ENCODE measurements at regions not wholly inside any gene's neighbourhood (a gene's known extent, or its start where the extent isn't known, plus 50 kb on each side); places are given as distances from the start of the nearest gene placed in this dataset.

- no peaks in the 10 kb centered on the region for H3K36me3 ChIP-seq
- DNase-seq, result no peak
- H3K4me1 ChIP-seq, result no peaks in the 10 kb centered on the region
- intact Hi-C loops (cut with DNase I), result no loop called here
- peak in 1 of 2 donors; percentile 22 for ATAC-seq
- TF ChIP-seq, protein P1, sequence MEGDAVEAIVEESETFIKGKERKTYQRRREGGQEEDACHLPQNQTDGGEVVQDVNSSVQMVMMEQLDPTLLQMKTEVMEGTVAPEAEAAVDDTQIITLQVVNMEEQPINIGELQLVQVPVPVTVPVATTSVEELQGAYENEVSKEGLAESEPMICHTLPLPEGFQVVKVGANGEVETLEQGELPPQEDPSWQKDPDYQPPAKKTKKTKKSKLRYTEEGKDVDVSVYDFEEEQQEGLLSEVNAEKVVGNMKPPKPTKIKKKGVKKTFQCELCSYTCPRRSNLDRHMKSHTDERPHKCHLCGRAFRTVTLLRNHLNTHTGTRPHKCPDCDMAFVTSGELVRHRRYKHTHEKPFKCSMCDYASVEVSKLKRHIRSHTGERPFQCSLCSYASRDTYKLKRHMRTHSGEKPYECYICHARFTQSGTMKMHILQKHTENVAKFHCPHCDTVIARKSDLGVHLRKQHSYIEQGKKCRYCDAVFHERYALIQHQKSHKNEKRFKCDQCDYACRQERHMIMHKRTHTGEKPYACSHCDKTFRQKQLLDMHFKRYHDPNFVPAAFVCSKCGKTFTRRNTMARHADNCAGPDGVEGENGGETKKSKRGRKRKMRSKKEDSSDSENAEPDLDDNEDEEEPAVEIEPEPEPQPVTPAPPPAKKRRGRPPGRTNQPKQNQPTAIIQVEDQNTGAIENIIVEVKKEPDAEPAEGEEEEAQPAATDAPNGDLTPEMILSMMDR (IDR thresholded peaks at IDR 0.05), result no peak
- no peaks in the 10 kb centered on the region for H3K27me3 ChIP-seq (ENCODE audit: low read depth)
- no peak overlapping the region for H3K4me3 ChIP-seq
- H3K27ac ChIP-seq, result no peak overlapping the region
- H3K9me3 ChIP-seq, result no peaks in the 10 kb centered on the region
Measured at GRCh38 chr3:40745381-40746106, 220.8 kb downstream of the ZNF621 start.

DNA sequence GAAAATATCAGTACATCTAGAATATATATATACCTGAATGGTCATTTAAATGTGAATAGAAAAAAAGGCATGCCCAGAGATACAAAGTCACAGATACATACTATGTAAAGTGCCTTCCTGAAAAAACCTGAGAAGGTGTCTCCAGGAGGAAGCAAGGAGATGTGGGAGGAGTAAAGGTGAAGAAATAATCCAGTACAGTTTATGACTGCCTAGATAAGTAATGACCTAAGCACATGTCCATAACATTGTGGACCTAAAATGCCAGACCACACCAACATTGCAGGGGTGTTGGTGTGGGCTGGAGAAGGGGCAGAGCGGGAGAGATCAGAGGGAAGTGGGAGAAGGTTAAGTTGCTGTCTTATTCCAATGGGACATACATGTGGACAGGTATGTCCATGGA lies 226.9 kb downstream of the ZNF621 start:
- ATAC-seq (no peak), DNase-seq (no peak)
- Histone ChIP-seq H3K36me3 (no peaks in the 10 kb centered on the region), H3K27ac (no peak overlapping the region), H3K4me3 (no peak overlapping the region), H3K4me1 (no peaks in the 10 kb centered on the region), H3K27me3 (ENCODE audit: low read depth) (no peaks in the 10 kb centered on the region), H3K9me3 (no peaks in the 10 kb centered on the region)
- TF ChIP-seq, protein P1 (IDR thresholded peaks at IDR 0.05), result no peak
- intact Hi-C loops (cut with DNase I), result no loop called here

GRCh38 chr3:40752492-40752891 lies 227.7 kb downstream of the ZNF621 start:
- no peaks in the 10 kb centered on the region for H3K27me3 ChIP-seq (ENCODE audit: low read depth)
- DNase-seq, result no peak
- TF ChIP-seq, protein P1 (IDR thresholded peaks at IDR 0.05), result no peak
- H3K27ac ChIP-seq, result no peak overlapping the region
- no peaks in the 10 kb centered on the region for H3K36me3 ChIP-seq
- H3K4me1 ChIP-seq, result no peaks in the 10 kb centered on the region
- ATAC-seq, result no peak
- H3K9me3 ChIP-seq, result no peaks in the 10 kb centered on the region
- intact Hi-C loops (cut with DNase I), result no loop called here
- H3K4me3 ChIP-seq, result no peak overlapping the region

DNA sequence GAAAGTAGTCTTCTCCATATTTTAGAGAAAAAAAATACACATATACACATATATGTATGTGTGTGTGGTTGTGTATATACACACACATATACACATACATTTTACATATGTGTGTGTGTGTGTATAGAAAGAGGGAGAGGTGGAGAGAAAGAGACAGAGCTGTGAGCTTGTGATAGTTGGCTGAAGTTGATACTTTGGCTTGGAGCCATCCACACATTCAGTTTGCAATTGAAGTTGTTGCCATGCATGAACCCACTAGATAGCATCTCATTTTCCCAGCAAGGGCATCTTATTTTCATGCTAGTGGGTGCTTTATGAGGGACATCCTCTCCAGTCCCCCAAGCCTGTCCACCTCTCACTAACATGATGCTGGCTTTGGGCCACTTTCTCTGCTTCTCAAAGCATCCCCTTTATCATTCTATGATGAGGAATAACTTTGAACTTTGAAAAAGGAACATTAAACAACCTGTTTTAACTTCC lies 228.6 kb downstream of the ZNF621 start:
- H3K4me1 ChIP-seq, result no peaks in the 10 kb centered on the region
- intact Hi-C loops (cut with DNase I), result no loop called here
- DNase-seq, result no peak

DNA sequence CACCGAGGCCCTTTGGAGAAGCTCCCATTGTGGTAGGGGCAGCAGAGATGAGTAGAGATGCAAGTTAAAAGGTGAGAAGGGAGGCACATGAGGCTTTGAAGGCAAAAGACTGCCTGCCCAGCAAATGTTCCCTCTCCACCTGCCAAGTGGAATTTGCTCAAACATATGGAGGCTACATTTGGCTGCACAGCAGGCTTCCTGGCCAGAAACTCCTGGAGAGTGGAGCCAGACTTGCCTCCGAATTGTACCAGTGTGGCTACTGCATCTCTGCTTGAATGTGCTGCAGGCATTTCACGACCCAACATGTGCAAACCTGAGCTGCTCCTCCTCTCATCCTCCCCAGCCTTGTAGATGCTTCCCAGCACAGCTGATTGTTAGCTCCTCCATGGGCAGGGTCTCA lies 229.2 kb downstream of the ZNF621 start:
- H3K36me3 ChIP-seq, result no peaks in the 10 kb centered on the region
- DNase-seq (no peak), ATAC-seq (no peak)
- intact Hi-C loops (cut with DNase I), result no loop called here
- no peaks in the 10 kb centered on the region for H3K4me1 ChIP-seq
- TF ChIP-seq, protein P1 (IDR thresholded peaks at IDR 0.05), result no peak
- H3K27me3 ChIP-seq (ENCODE audit: low read depth), result no peaks in the 10 kb centered on the region
- H3K27ac ChIP-seq, result no peak overlapping the region
- no peaks in the 10 kb centered on the region for H3K9me3 ChIP-seq
- H3K4me3 ChIP-seq, result no peak overlapping the region

More for the DNA sequence above, 228.6 kb downstream of the ZNF621 start:
- H3K27ac ChIP-seq, result no peak overlapping the region
- H3K9me3 ChIP-seq, result no peaks in the 10 kb centered on the region
- ATAC-seq, result no peak
- H3K4me3 ChIP-seq, result no peak overlapping the region
- no peaks in the 10 kb centered on the region for H3K36me3 ChIP-seq
- TF ChIP-seq, protein P1 (IDR thresholded peaks at IDR 0.05), result no peak
- H3K27me3 ChIP-seq (ENCODE audit: low read depth), result no peaks in the 10 kb centered on the region
